ENCODE measurements at regions not wholly inside any gene's neighbourhood (a gene's known extent, or its start where the extent isn't known, plus 50 kb on each side); places are given as distances from the start of the nearest gene placed in this dataset.

GRCh38 chrX:116781926-116782325, 319.1 kb upstream of the CT83 start:
- no peak overlapping the region for H2BK15ac ChIP-seq (ENCODE audit: low read length)
- H3K23me2 ChIP-seq (ENCODE audit: low read depth, low read length), result no peaks in the 10 kb centered on the region
- no peaks in the 10 kb centered on the region for H3K4me1 ChIP-seq (replicated peaks in 1 of 4; ENCODE audit: control insufficient read depth in 3 of 4, insufficient read depth in 4 of 4, low read length in 3 of 4)
- H3K79me2 ChIP-seq (ENCODE audit: control insufficient read depth in 1 of 2, insufficient read depth in 2 of 2, low read length in 2 of 2), result no peaks in the 10 kb centered on the region
- no peak overlapping the region for H3K4me2 ChIP-seq (ENCODE audit: insufficient read depth in 1 of 2, low read depth in 2 of 2, low read length in 2 of 2)
- H3K79me1 ChIP-seq (ENCODE audit: low read depth, low read length), result no peaks in the 10 kb centered on the region
- no peak overlapping the region for H2BK5ac ChIP-seq (ENCODE audit: low read depth, low read length)
- WGBS, 2 experiments (ENCODE audit: extremely low coverage in 1 of 2, insufficient coverage in 1 of 2, insufficient read length in 1 of 2, insufficient replicate concordance in 2 of 2, low coverage in 1 of 2, low lambda C conversion rate in 2 of 2, missing lambda C conversion rate in 1 of 2), result 96% methylated on average over 4 of the region's 4 CpGs; no CpG with 5 or more reads in 1 of the 2 experiments
- H3K14ac ChIP-seq (ENCODE audit: insufficient read length), result no peak overlapping the region
- no peak overlapping the region for H4K8ac ChIP-seq (ENCODE audit: extremely low read depth, insufficient read depth, low read length)
- FAIRE-seq (no peak), DNase-seq (ENCODE audit: low read depth in 1 of 2, low spot score in 2 of 2) (no peak)
- CTCF ChIA-PET (ENCODE audit: partially characterized antibody), result no interaction called here
- H3K4ac ChIP-seq (replicated peaks; ENCODE audit: insufficient read length, low read depth, low read length), result no peak overlapping the region
- no peak overlapping the region for H3K18ac ChIP-seq (ENCODE audit: extremely low read depth, low read length)
- no peaks in the 10 kb centered on the region for H3K9me3 ChIP-seq (ENCODE audit: insufficient read depth in 2 of 2, low read depth in 1 of 2, low read length in 1 of 2)
- H4K20me1 ChIP-seq (replicated peaks in 1 of 2; ENCODE audit: control insufficient read depth in 1 of 2, insufficient read depth in 2 of 2, low read length in 2 of 2), result no peaks in the 10 kb centered on the region
- H2BK12ac ChIP-seq (ENCODE audit: low read depth, low read length), result no peak overlapping the region
- H2BK120ac ChIP-seq (replicated peaks; ENCODE audit: low read depth, low read length), result no peak overlapping the region
- H2AFZ ChIP-seq (ENCODE audit: low read length), result no peak overlapping the region
- no peak overlapping the region for H3K9ac ChIP-seq (replicated peaks in 1 of 4; ENCODE audit: extremely low read depth in 1 of 4, low read depth in 3 of 4, low read length in 3 of 4)
- no peak overlapping the region for H2AK5ac ChIP-seq (ENCODE audit: low read depth, low read length)
- no peak overlapping the region for H2BK20ac ChIP-seq (ENCODE audit: low read length)
- H4K91ac ChIP-seq (replicated peaks; ENCODE audit: insufficient read length, low read length), result no peak overlapping the region
- H3K4me3 ChIP-seq (ENCODE audit: extremely low read depth in 1 of 4, insufficient read depth in 2 of 4, low read depth in 3 of 4, low read length in 4 of 4), result no peak overlapping the region
- no peaks in the 10 kb centered on the region for H3K27me3 ChIP-seq (replicated peaks in 1 of 4; ENCODE audit: control insufficient read depth in 3 of 4, extremely low read depth in 1 of 4, insufficient read depth in 3 of 4, low read length in 3 of 4)
- POLR2A ChIA-PET (ENCODE audit: partially characterized antibody), result no interaction called here
- no peak overlapping the region for H3K56ac ChIP-seq (replicated peaks; ENCODE audit: insufficient read length, low read depth, low read length)
- H4K5ac ChIP-seq (ENCODE audit: insufficient read length, low read depth, low read length), result no peak overlapping the region
- no peak overlapping the region for H3K27ac ChIP-seq (ENCODE audit: low read depth, low read length)
- TF ChIP-seq RXRA (IDR thresholded peaks at IDR 0.05; ENCODE audit: insufficient read depth, low read depth, low read length) (no peak), RFX5 (IDR thresholded peaks at IDR 0.05; ENCODE audit: borderline replicate concordance, low read depth, low read length) (no peak), MAFK (IDR thresholded peaks at IDR 0.05; ENCODE audit: low read depth, low read length) (no peak), SAP30 (IDR thresholded peaks at IDR 0.05; ENCODE audit: insufficient read depth, insufficient replicate concordance, low read length) (no peak), TEAD4 (IDR thresholded peaks at IDR 0.05; ENCODE audit: low read depth, low read length) (no peak), SP4 (IDR thresholded peaks at IDR 0.05; ENCODE audit: low read length) (no peak), FOSL1 (IDR thresholded peaks at IDR 0.05; ENCODE audit: insufficient read depth, low read depth, low read length) (no peak), POLR2A (IDR thresholded peaks at IDR 0.05; ENCODE audit: control extremely low read depth in 1 of 2, low read depth in 2 of 2, low read length in 2 of 2) (no peak), KDM4A (IDR thresholded peaks at IDR 0.05; ENCODE audit: low read depth, low read length, severe bottlenecking) (no peak)
- H3K36me3 ChIP-seq (ENCODE audit: control insufficient read depth in 2 of 4, insufficient read depth in 4 of 4, low read length in 3 of 4), result no peaks in the 10 kb centered on the region
- no peak overlapping the region for H3K23ac ChIP-seq (ENCODE audit: insufficient read length)

Data from H1 (cell line).